ENCODE measurements at regions not wholly inside any gene's neighbourhood (a gene's known extent, or its start where the extent isn't known, plus 50 kb on each side); places are given as distances from the start of the nearest gene placed in this dataset.

DNA sequence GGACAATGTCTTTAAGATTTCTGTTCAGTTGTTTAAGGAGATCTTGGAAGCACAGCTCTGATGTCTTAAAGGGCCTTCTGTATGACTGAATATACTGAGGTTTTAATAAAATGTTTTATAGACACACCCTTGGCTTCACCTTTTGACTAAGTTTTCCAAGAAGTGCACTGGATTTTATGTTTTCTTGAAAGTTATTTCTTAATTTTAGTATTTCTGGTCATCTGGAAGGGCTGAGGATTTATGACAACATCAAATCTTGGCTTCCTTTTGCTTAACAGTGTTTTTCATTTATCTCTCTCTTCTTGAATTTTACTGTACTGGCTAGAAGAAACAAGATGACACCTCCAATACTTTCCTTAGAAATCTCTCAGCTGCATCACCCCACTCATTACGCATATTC lies 2423.4 kb downstream of the LRRC4C start:
- H3K9me3 ChIP-seq = no peaks in the 10 kb centered on the region; the same call in 2 of the 3 replicates
- no peak for FAIRE-seq
- no peaks in the 10 kb centered on the region for H3K4me1 ChIP-seq
- no peak for DNase-seq (ENCODE audit: low read depth in 1 of 2, low spot score in 1 of 2)
- H3K27ac ChIP-seq = no peak overlapping the region
- ChIA-PET POLR2A (no interaction called here), CTCF (no interaction called here)
- no peak overlapping the region for H3K4me3 ChIP-seq
- no peak for TF ChIP-seq EHF (CRISPR knock-in tag; IDR thresholded peaks at IDR 0.05)
- no peak for ATAC-seq
- H3K4me2 ChIP-seq = no peak overlapping the region
- 17% methylated on average over 1 of the region's 1 CpG for WGBS (ENCODE audit: missing lambda C conversion rate)

DNA sequence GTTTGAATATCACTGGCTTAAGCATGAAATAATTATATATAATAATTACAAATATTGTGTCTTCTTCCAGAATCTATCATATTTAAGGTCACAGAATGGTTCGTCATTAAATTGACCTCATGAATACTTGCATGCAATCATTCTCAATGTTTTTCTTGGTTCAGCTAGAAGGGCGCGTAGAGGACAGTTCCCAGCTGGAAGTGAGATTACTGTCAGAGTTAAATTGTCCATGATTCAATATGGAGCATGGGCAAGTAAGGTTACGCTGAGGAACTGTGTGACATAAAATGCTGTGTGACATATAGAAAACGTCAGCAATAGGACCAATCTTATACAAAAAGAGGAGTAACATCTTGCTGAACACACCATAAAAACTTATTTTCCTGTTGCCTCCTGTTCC lies 2423.5 kb upstream of the RAG2 start:
- FAIRE-seq = no peak
- ChIA-PET POLR2A (no interaction called here), CTCF (no interaction called here)
- Histone ChIP-seq H3K4me1 (no peaks in the 10 kb centered on the region), H3K4me2 (no peak overlapping the region), H3K9me3 (no peaks in the 10 kb centered on the region), H3K4me3 (no peak overlapping the region), H3K27ac (no peak overlapping the region)
- no peak for ATAC-seq
- WGBS (ENCODE audit: missing lambda C conversion rate) = 14% methylated on average over 5 of the region's 5 CpGs
- DNase-seq (ENCODE audit: low read depth in 1 of 2, low spot score in 1 of 2) = no peak
- TF ChIP-seq JUN (IDR thresholded peaks at IDR 0.05) (no peak), GATA3 (IDR thresholded peaks at IDR 0.05; ENCODE audit: borderline replicate concordance) (no peak), MAFK (IDR thresholded peaks at IDR 0.05; ENCODE audit: partially characterized antibody) (no peak)
- TF ChIP-seq, protein P1, sequence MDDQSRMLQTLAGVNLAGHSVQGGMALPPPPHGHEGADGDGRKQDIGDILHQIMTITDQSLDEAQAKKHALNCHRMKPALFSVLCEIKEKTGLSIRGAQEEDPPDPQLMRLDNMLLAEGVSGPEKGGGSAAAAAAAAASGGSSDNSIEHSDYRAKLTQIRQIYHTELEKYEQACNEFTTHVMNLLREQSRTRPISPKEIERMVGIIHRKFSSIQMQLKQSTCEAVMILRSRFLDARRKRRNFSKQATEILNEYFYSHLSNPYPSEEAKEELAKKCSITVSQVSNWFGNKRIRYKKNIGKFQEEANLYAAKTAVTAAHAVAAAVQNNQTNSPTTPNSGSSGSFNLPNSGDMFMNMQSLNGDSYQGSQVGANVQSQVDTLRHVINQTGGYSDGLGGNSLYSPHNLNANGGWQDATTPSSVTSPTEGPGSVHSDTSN (IDR thresholded peaks at IDR 0.05) = no peak

DNA sequence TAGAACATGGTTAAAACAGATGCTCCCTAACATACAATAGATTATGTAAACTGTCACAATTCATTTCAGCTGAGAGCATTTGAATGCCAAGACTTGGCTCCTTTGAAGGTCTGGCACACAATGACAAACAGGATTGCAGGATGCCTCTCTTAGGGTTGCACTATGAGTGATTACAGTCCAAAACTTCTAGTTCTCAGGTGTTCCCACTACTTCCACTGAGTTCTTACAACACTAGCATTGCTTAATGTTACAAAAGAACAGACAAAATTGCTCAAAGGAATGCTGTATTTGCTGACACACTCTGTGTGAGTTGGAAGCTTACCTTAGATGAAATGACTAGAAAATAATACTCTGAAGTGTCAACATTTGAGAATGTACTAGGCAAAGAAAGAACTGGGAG lies 2413.8 kb upstream of the RAG2 start:
- no peak for FAIRE-seq
- Histone ChIP-seq H3K4me2 (no peak overlapping the region), H3K4me3 (no peak overlapping the region), H3K9me3 (no peaks in the 10 kb centered on the region; the same call in 2 of the 3 replicates), H3K4me1 (no peaks in the 10 kb centered on the region), H3K27ac (no peak overlapping the region)
- no peak for ATAC-seq
- CTCF ChIA-PET = no interaction called here
- POLR2A ChIA-PET = no interaction called here
- DNase-seq (ENCODE audit: low read depth in 1 of 2, low spot score in 1 of 2) = no peak
- no peak for TF ChIP-seq RAD21 (conservative IDR thresholded peaks at IDR 0.05 in 1 of 2, IDR thresholded peaks at IDR 0.05 in 1 of 2)
- TF ChIP-seq POLR2A (IDR thresholded peaks at IDR 0.05; ENCODE audit: low read length) = no peak
- TF ChIP-seq, protein P2, sequence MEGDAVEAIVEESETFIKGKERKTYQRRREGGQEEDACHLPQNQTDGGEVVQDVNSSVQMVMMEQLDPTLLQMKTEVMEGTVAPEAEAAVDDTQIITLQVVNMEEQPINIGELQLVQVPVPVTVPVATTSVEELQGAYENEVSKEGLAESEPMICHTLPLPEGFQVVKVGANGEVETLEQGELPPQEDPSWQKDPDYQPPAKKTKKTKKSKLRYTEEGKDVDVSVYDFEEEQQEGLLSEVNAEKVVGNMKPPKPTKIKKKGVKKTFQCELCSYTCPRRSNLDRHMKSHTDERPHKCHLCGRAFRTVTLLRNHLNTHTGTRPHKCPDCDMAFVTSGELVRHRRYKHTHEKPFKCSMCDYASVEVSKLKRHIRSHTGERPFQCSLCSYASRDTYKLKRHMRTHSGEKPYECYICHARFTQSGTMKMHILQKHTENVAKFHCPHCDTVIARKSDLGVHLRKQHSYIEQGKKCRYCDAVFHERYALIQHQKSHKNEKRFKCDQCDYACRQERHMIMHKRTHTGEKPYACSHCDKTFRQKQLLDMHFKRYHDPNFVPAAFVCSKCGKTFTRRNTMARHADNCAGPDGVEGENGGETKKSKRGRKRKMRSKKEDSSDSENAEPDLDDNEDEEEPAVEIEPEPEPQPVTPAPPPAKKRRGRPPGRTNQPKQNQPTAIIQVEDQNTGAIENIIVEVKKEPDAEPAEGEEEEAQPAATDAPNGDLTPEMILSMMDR (IDR thresholded peaks at IDR 0.05) = no peak
- no peak for TF ChIP-seq MYC (IDR thresholded peaks at IDR 0.05; ENCODE audit: borderline replicate concordance, low read length)
- TF ChIP-seq, protein P3, sequence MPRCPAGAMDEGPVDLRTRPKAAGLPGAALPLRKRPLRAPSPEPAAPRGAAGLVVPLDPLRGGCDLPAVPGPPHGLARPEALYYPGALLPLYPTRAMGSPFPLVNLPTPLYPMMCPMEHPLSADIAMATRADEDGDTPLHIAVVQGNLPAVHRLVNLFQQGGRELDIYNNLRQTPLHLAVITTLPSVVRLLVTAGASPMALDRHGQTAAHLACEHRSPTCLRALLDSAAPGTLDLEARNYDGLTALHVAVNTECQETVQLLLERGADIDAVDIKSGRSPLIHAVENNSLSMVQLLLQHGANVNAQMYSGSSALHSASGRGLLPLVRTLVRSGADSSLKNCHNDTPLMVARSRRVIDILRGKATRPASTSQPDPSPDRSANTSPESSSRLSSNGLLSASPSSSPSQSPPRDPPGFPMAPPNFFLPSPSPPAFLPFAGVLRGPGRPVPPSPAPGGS (IDR thresholded peaks at IDR 0.05) = no peak
- TF ChIP-seq ZNF302 (CRISPR knock-in tag; IDR thresholded peaks at IDR 0.05) = no peak
- TF ChIP-seq RARB (CRISPR knock-in tag; IDR thresholded peaks at IDR 0.05) = no peak
- TF ChIP-seq KDM5A (IDR thresholded peaks at IDR 0.05) = no peak
- TF ChIP-seq BHLHE40 (IDR thresholded peaks at IDR 0.05; ENCODE audit: low read depth, low read length) = no peak
- TF ChIP-seq, protein P4, sequence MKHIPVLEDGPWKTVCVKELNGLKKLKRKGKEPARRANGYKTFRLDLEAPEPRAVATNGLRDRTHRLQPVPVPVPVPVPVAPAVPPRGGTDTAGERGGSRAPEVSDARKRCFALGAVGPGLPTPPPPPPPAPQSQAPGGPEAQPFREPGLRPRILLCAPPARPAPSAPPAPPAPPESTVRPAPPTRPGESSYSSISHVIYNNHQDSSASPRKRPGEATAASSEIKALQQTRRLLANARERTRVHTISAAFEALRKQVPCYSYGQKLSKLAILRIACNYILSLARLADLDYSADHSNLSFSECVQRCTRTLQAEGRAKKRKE (CRISPR knock-in tag; IDR thresholded peaks at IDR 0.05; ENCODE audit: low read depth) = no peak
- TF ChIP-seq, protein P5, sequence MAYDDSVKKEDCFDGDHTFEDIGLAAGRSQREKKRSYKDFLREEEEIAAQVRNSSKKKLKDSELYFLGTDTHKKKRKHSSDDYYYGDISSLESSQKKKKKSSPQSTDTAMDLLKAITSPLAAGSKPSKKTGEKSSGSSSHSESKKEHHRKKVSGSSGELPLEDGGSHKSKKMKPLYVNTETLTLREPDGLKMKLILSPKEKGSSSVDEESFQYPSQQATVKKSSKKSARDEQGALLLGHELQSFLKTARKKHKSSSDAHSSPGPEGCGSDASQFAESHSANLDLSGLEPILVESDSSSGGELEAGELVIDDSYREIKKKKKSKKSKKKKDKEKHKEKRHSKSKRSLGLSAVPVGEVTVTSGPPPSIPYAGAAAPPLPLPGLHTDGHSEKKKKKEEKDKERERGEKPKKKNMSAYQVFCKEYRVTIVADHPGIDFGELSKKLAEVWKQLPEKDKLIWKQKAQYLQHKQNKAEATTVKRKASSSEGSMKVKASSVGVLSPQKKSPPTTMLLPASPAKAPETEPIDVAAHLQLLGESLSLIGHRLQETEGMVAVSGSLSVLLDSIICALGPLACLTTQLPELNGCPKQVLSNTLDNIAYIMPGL (CRISPR knock-in tag; IDR thresholded peaks at IDR 0.05; ENCODE audit: borderline replicate concordance) = no peak
- TF ChIP-seq, protein P6, sequence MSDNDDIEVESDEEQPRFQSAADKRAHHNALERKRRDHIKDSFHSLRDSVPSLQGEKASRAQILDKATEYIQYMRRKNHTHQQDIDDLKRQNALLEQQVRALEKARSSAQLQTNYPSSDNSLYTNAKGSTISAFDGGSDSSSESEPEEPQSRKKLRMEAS (IDR thresholded peaks at IDR 0.05) = no peak
- no peak for TF ChIP-seq EP300 (IDR thresholded peaks at IDR 0.05)
- no peak for TF ChIP-seq MAFK (IDR thresholded peaks at IDR 0.05; ENCODE audit: partially characterized antibody)
- TF ChIP-seq ZSCAN20 (CRISPR knock-in tag; IDR thresholded peaks at IDR 0.05) = no peak
- TF ChIP-seq, protein P1 (IDR thresholded peaks at IDR 0.05) = no peak
- TF ChIP-seq PHF8 (IDR thresholded peaks at IDR 0.05; ENCODE audit: borderline replicate concordance, low read depth) = no peak
- TF ChIP-seq RCOR1 (IDR thresholded peaks at IDR 0.05; ENCODE audit: low read depth, low read length) = no peak
- TF ChIP-seq, protein P7, sequence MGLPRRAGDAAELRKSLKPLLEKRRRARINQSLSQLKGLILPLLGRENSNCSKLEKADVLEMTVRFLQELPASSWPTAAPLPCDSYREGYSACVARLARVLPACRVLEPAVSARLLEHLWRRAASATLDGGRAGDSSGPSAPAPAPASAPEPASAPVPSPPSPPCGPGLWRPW (IDR thresholded peaks at IDR 0.05) = no peak
- no peak for TF ChIP-seq KDM1A (IDR thresholded peaks at IDR 0.05; ENCODE audit: low read depth)
